Mesenchymal stem cell (in vitro differentiated cells and primary cell): ENCODE measurements at regions not wholly inside any gene's neighbourhood (a gene's known extent, or its start where the extent isn't known, plus 50 kb on each side); places are given as distances from the start of the nearest gene placed in this dataset.

Source experiments
- DNase-seq: peaks from one replicate; pipeline ENCODE4 v3.0.0-alpha.2; 2013
- H2AFZ ChIP-seq: one replicate; pipeline ENCODE4 v1.6.1; 2013; ENCODE audit warnings: low read depth, mild to moderate bottlenecking, control low read depth, inconsistent platforms, low read length, moderate library complexity
- H2AK5ac ChIP-seq: 2 replicates; pipeline ENCODE4 v1.6.1; 2013; ENCODE audit warnings: low read length, moderate library complexity, mild to moderate bottlenecking, inconsistent platforms; ENCODE audit not compliant: severe bottlenecking
- H2BK120ac ChIP-seq: one replicate; pipeline ENCODE4 v1.6.1; 2013; ENCODE audit warnings: low read depth, mild to moderate bottlenecking, inconsistent platforms, low read length, moderate library complexity
- H2BK12ac ChIP-seq, 2 experiments: one replicate each; pipeline ENCODE4 v1.6.1; 2013; ENCODE audit warnings: inconsistent platforms in 2 of 2, low read length in 2 of 2, mild to moderate bottlenecking in 2 of 2, moderate library complexity in 2 of 2, control low read depth in 1 of 2
- H2BK15ac ChIP-seq: one replicate; pipeline ENCODE4 v1.6.1; 2013; ENCODE audit warnings: mild to moderate bottlenecking, low read depth, inconsistent platforms; ENCODE audit not compliant: poor library complexity, severe bottlenecking
- H2BK5ac ChIP-seq: 2 replicates; pipeline ENCODE4 v1.6.1; 2013; ENCODE audit warnings: low read depth, mild to moderate bottlenecking, low read length, control low read depth, inconsistent platforms; ENCODE audit not compliant: poor library complexity, severe bottlenecking
- H3K14ac ChIP-seq, 2 experiments: one replicate each; pipeline ENCODE4 v1.6.1; 2013; ENCODE audit warnings: inconsistent platforms in 2 of 2, low read length in 2 of 2, control low read depth in 1 of 2, mild to moderate bottlenecking in 1 of 2, moderate library complexity in 1 of 2
- H3K18ac ChIP-seq, 2 experiments: one replicate each; pipeline ENCODE4 v1.6.1; 2013; ENCODE audit warnings: inconsistent platforms in 2 of 2, low read length in 2 of 2, control low read depth in 1 of 2, low read depth in 1 of 2, mild to moderate bottlenecking in 1 of 2
- H3K23ac ChIP-seq, 2 experiments: one replicate each; pipeline ENCODE4 v1.6.1; 2013; ENCODE audit warnings: inconsistent platforms in 2 of 2, low read length in 2 of 2, mild to moderate bottlenecking in 2 of 2, moderate library complexity in 2 of 2, control low read depth in 1 of 2
- H3K27ac ChIP-seq: 2 replicates; pipeline ENCODE4 v1.5.1; 2013; ENCODE audit warnings: mild to moderate bottlenecking, moderate library complexity, low read length, control low read depth, inconsistent platforms; ENCODE audit not compliant: poor library complexity, severe bottlenecking
- H3K27me3 ChIP-seq, 2 experiments: 2 replicates each; pipeline versions ENCODE4 v1.6.1 to v1.7.0; 2013; ENCODE audit warnings: low read length in 2 of 2, mild to moderate bottlenecking in 2 of 2, moderate library complexity in 2 of 2, control low read depth in 1 of 2, inconsistent platforms in 1 of 2; ENCODE audit not compliant: control insufficient read depth in 1 of 2, insufficient read depth in 1 of 2
- H3K36me3 ChIP-seq, 2 experiments: 2 replicates each; pipeline versions ENCODE4 v1.6.1 to v1.7.0; 2013; ENCODE audit warnings: low read length in 2 of 2, control low read depth in 1 of 2, inconsistent platforms in 1 of 2, low read depth in 1 of 2, mild to moderate bottlenecking in 1 of 2; ENCODE audit not compliant: insufficient read depth in 2 of 2, control insufficient read depth in 1 of 2
- H3K4ac ChIP-seq, 2 experiments: one replicate each; pipeline ENCODE4 v1.6.1; 2013; ENCODE audit warnings: inconsistent platforms in 2 of 2, low read length in 2 of 2, mild to moderate bottlenecking in 2 of 2, moderate library complexity in 2 of 2, control low read depth in 1 of 2, low read depth in 1 of 2
- H3K4me1 ChIP-seq: 2 replicates; pipeline ENCODE4 v1.6.1; 2013; ENCODE audit warnings: low read depth, low read length, control low read depth; ENCODE audit not compliant: control insufficient read depth, insufficient read depth
- H3K4me2 ChIP-seq: 2 replicates; pipeline ENCODE4 v1.6.1; 2013; ENCODE audit warnings: low read length, mild to moderate bottlenecking, inconsistent platforms; ENCODE audit not compliant: poor library complexity, severe bottlenecking
- H3K4me3 ChIP-seq, 2 experiments: 2 replicates each; pipeline versions ENCODE4 v1.5.1 to v1.7.0; 2013; ENCODE audit warnings: low read length in 2 of 2, mild to moderate bottlenecking in 2 of 2, control low read depth in 1 of 2, low read depth in 1 of 2; ENCODE audit not compliant: insufficient read depth in 1 of 2
- H3K79me1 ChIP-seq: replicated peaks from 2 replicates; pipeline ENCODE4 v1.6.1; 2013; ENCODE audit warnings: mild to moderate bottlenecking, control low read depth, low read length, inconsistent platforms; ENCODE audit not compliant: poor library complexity, severe bottlenecking
- H3K9ac ChIP-seq: 2 replicates; pipeline ENCODE4 v1.7.0; 2013; ENCODE audit warnings: mild to moderate bottlenecking, low read length, moderate library complexity
- H3K9me3 ChIP-seq: 2 replicates; pipeline ENCODE4 v1.7.0; 2013; ENCODE audit warnings: mild to moderate bottlenecking, low read length; ENCODE audit not compliant: control insufficient read depth
- H4K8ac ChIP-seq: one replicate; pipeline ENCODE4 v1.6.1; 2013; ENCODE audit warnings: inconsistent platforms, mild to moderate bottlenecking, low read length, moderate library complexity
- H4K91ac ChIP-seq: one replicate; pipeline ENCODE4 v1.6.1; 2013; ENCODE audit warnings: mild to moderate bottlenecking, low read length, inconsistent platforms
- WGBS: methylation state at CpG from one replicate; pipeline ENCODE4 v1.1.7; 2013; ENCODE audit warnings: mixed read lengths; 5-methylcytosine and 5-hydroxymethylcytosine counted together

- Histone ChIP-seq H2BK12ac (no peak overlapping the region), H3K4me3 (no peak overlapping the region), H3K18ac (no peak overlapping the region), H3K4ac (no peak overlapping the region), H3K23ac (no peak overlapping the region), H4K91ac (no peak overlapping the region), H2BK120ac (no peak overlapping the region), H3K36me3 (no peaks in the 10 kb centered on the region), H4K8ac (no peak overlapping the region), H3K4me2 (no peak overlapping the region), H3K14ac (no peak overlapping the region), H2BK15ac (no peak overlapping the region), H3K9ac (no peak overlapping the region), H3K4me1 (no peaks in the 10 kb centered on the region), H3K9me3 (no peaks in the 10 kb centered on the region), H3K79me1 (no peaks in the 10 kb centered on the region), H3K27me3 (no peaks in the 10 kb centered on the region), H3K27ac (no peak overlapping the region), H2AK5ac (no peak overlapping the region), H2BK5ac (no peak overlapping the region), H2AFZ (no peak overlapping the region)
- 42% methylated on average over 3 of the region's 3 CpGs for WGBS
- no peak for DNase-seq
Measured at GRCh38 chr5:74028406-74028805, 402.4 kb downstream of the ARHGEF28 start.

- no peaks in the 10 kb centered on the region for H3K36me3 ChIP-seq
- no peaks in the 10 kb centered on the region for H3K9me3 ChIP-seq
- H4K8ac ChIP-seq: no peak overlapping the region
- H3K4me2 ChIP-seq: no peak overlapping the region
- H2BK15ac ChIP-seq: no peak overlapping the region
- WGBS: 100% methylated on average over 1 of the region's 2 CpGs
- no peak overlapping the region for H3K27ac ChIP-seq
- H3K18ac ChIP-seq: no peak overlapping the region
- H2BK5ac ChIP-seq: no peak overlapping the region
- no peak overlapping the region for H3K23ac ChIP-seq
- no peak overlapping the region for H3K4me3 ChIP-seq
- no peak overlapping the region for H3K9ac ChIP-seq
- H4K91ac ChIP-seq: no peak overlapping the region
- H3K79me1 ChIP-seq: no peaks in the 10 kb centered on the region
- H3K27me3 ChIP-seq: no peaks in the 10 kb centered on the region
- H2BK120ac ChIP-seq: no peak overlapping the region
- H3K14ac ChIP-seq: no peak overlapping the region
- no peak overlapping the region for H2AK5ac ChIP-seq
- H3K4ac ChIP-seq: no peak overlapping the region
- no peak for DNase-seq
- no peaks in the 10 kb centered on the region for H3K4me1 ChIP-seq
- no peak overlapping the region for H2AFZ ChIP-seq
- no peak overlapping the region for H2BK12ac ChIP-seq
Measured at GRCh38 chr5:74027732-74028338, 401.8 kb downstream of the ARHGEF28 start.

- Histone ChIP-seq H2BK120ac (no peak overlapping the region), H2AK5ac (no peak overlapping the region), H3K4me3 (no peak overlapping the region), H3K27me3 (no peaks in the 10 kb centered on the region), H3K27ac (no peak overlapping the region), H3K14ac (no peak overlapping the region), H2BK15ac (no peak overlapping the region), H2AFZ (no peak overlapping the region), H3K4me2 (no peak overlapping the region), H3K4ac (no peak overlapping the region), H3K9ac (no peak overlapping the region), H2BK12ac (no peak overlapping the region), H4K91ac (no peak overlapping the region), H3K36me3 (no peaks in the 10 kb centered on the region), H3K79me1 (no peaks in the 10 kb centered on the region), H3K4me1 (no peaks in the 10 kb centered on the region), H4K8ac (no peak overlapping the region), H3K23ac (no peak overlapping the region), H3K18ac (no peak overlapping the region), H3K9me3 (no peaks in the 10 kb centered on the region), H2BK5ac (no peak overlapping the region)
- no peak for DNase-seq
- 80% methylated on average over 2 of the region's 2 CpGs for WGBS
Measured at GRCh38 chr5:74026310-74026709, 400.3 kb downstream of the ARHGEF28 start.

- Histone ChIP-seq H3K23ac (no peak overlapping the region), H3K79me1 (no peaks in the 10 kb centered on the region), H3K27ac (no peak overlapping the region), H2BK15ac (no peak overlapping the region), H2AFZ (no peak overlapping the region), H3K9me3 (no peaks in the 10 kb centered on the region), H2AK5ac (no peak overlapping the region), H2BK120ac (no peak overlapping the region), H2BK5ac (no peak overlapping the region), H4K8ac (no peak overlapping the region), H3K4me1 (peaks cover 4% of the 10 kb centered on the region), H3K18ac (no peak overlapping the region), H3K4ac (no peak overlapping the region), H4K91ac (no peak overlapping the region), H2BK12ac (no peak overlapping the region), H3K4me3 (no peak overlapping the region), H3K14ac (no peak overlapping the region), H3K36me3 (no peaks in the 10 kb centered on the region), H3K27me3 (no peaks in the 10 kb centered on the region), H3K9ac (no peak overlapping the region), H3K4me2 (no peak overlapping the region)
- no peak for DNase-seq
Measured at GRCh38 chr5:74021126-74021525, 395.1 kb downstream of the ARHGEF28 start.
